Testis (tissue), 2 donors: ENCODE measurements at regions not wholly inside any gene's neighbourhood (a gene's known extent, or its start where the extent isn't known, plus 50 kb on each side); places are given as distances from the start of the nearest gene placed in this dataset.

Source experiments
- POLR2A ChIP-seq: fragments of 450-650 bp; IDR thresholded peaks from one replicate; pipeline ENCODE4 v1.6.1; 2017; ENCODE audit warnings: antibody characterized with exemption, mild to moderate bottlenecking, moderate library complexity
- TF ChIP-seq, protein P1 (sequence below), 3 experiments: fragments of 450-650 bp in 2 of 3; fragments of 200-600 bp in 1 of 3; sonication (generic) in 1 of 3; IDR thresholded peaks; one replicate each; pipeline ENCODE4 v1.5.1; 2016 to 2019; ENCODE audit warnings: antibody characterized with exemption in 3 of 3, mild to moderate bottlenecking in 2 of 3, moderate library complexity in 1 of 3

DNA sequence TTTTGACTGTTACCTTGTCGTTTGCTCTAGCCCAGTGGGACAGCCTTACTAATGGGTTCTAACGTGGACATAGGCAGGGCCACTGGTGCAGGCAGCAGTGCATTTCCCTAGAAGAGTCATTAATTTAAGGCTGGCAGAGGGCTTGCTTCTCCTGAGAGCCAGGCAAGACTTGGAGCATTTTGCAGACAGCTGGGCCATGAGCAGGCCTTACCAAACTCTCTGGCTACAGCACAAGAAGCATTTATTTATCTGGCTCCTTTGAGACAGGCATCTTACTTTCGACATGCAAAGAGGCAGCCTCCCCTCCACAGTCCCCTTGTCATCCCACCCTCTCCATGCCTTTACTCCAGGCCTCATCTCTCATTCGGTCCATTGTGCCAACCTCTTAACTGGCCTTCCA, 139.9 kb downstream of the CSNK2A3 start:
- TF ChIP-seq, protein P1, sequence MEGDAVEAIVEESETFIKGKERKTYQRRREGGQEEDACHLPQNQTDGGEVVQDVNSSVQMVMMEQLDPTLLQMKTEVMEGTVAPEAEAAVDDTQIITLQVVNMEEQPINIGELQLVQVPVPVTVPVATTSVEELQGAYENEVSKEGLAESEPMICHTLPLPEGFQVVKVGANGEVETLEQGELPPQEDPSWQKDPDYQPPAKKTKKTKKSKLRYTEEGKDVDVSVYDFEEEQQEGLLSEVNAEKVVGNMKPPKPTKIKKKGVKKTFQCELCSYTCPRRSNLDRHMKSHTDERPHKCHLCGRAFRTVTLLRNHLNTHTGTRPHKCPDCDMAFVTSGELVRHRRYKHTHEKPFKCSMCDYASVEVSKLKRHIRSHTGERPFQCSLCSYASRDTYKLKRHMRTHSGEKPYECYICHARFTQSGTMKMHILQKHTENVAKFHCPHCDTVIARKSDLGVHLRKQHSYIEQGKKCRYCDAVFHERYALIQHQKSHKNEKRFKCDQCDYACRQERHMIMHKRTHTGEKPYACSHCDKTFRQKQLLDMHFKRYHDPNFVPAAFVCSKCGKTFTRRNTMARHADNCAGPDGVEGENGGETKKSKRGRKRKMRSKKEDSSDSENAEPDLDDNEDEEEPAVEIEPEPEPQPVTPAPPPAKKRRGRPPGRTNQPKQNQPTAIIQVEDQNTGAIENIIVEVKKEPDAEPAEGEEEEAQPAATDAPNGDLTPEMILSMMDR (IDR thresholded peaks at IDR 0.05), result no peak
- TF ChIP-seq POLR2A, result no peak
